NB4 (cell line): ENCODE measurements at regions not wholly inside any gene's neighbourhood (a gene's known extent, or its start where the extent isn't known, plus 50 kb on each side); places are given as distances from the start of the nearest gene placed in this dataset.

Source experiments
- CTCF ChIP-seq: IDR thresholded peaks from one replicate; pipeline ENCODE4 v1.5.1; 2012; ENCODE audit warnings: low read depth, low read length
- POLR2A ChIP-seq: IDR thresholded peaks from 2 replicates; pipeline ENCODE4 v1.6.1; 2011; ENCODE audit warnings: mild to moderate bottlenecking; ENCODE audit not compliant: insufficient read length; ENCODE audit errors: extremely low read depth

- no peak for TF ChIP-seq CTCF
- no peak for TF ChIP-seq POLR2A
Measured at GRCh38 chr2:236726701-236727450, 157.3 kb downstream of the ACKR3 start.
